GM12891 (cell line): ENCODE measurements at regions not wholly inside any gene's neighbourhood (a gene's known extent, or its start where the extent isn't known, plus 50 kb on each side); places are given as distances from the start of the nearest gene placed in this dataset.

ENCODE experiments used
- POLR2A ChIP-seq: IDR thresholded peaks from 2 replicates; pipeline ENCODE4 v1.6.1; 2011; ENCODE audit warnings: low read depth, low read length, control low read depth
- POLR2AphosphoS5 ChIP-seq: IDR thresholded peaks from 2 replicates; pipeline ENCODE4 v1.6.1; 2011; ENCODE audit warnings: low read depth, low read length, control low read depth
- TAF1 ChIP-seq: IDR thresholded peaks from 2 replicates; pipeline ENCODE4 v1.6.1; 2011; ENCODE audit warnings: low read depth, low read length, control low read depth

DNA sequence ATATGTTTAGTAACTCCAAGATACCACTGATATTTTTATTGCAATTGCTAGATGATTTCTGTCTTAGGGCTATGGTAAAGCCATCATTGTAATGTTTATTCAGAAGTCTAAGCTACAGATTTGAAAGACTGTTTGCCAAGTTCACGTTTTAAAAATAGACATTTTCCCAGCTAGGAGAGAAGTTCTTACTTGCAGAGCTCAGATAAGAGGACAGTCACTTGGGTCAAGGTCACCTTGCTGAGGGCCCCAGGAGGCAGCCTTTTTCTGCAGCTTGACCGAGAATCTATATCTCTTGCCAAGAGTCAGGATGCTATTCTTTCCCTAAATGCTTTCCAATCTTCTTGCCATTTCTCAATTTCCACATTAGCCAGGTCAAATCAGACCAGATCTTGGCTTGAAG, 1011.2 kb downstream of the KCNMA1 start:
- TF ChIP-seq TAF1, result no peak
- TF ChIP-seq POLR2A, result no peak
- no peak for TF ChIP-seq POLR2AphosphoS5
